Osteoblast (primary cell): ENCODE measurements at regions not wholly inside any gene's neighbourhood (a gene's known extent, or its start where the extent isn't known, plus 50 kb on each side); places are given as distances from the start of the nearest gene placed in this dataset.

Source experiments
- DNase-seq: peaks from one replicate; pipeline ENCODE4 v3.0.0; 2011; ENCODE audit warnings: low spot score, mixed read lengths; ENCODE audit not compliant: insufficient read length; ENCODE audit errors: missing footprints
- H2AFZ ChIP-seq: 2 replicates; pipeline ENCODE4 v1.6.0; 2011; ENCODE audit warnings: mild to moderate bottlenecking, low read length
- H3K27ac ChIP-seq: 2 replicates; pipeline ENCODE4 v1.5.1; 2011; ENCODE audit warnings: mild to moderate bottlenecking, low read depth, low read length, moderate library complexity
- H3K27me3 ChIP-seq: 2 replicates; pipeline ENCODE4 v1.6.0; 2012; ENCODE audit warnings: mild to moderate bottlenecking, control low read depth, inconsistent platforms, low read length, moderate library complexity; ENCODE audit not compliant: insufficient read depth
- H3K36me3 ChIP-seq: 2 replicates; pipeline ENCODE4 v1.5.1; 2011; ENCODE audit warnings: mild to moderate bottlenecking, low read length, control low read depth, moderate library complexity; ENCODE audit not compliant: insufficient read depth
- H3K4me1 ChIP-seq: 2 replicates; pipeline ENCODE4 v1.5.1; 2011; ENCODE audit warnings: mild to moderate bottlenecking, low read length, control low read depth, moderate library complexity; ENCODE audit not compliant: insufficient read depth
- H3K4me2 ChIP-seq: 2 replicates; pipeline ENCODE4 v1.6.0; 2011; ENCODE audit warnings: mild to moderate bottlenecking, low read length; ENCODE audit not compliant: insufficient read depth
- H3K4me3 ChIP-seq: fragments of 200-600 bp; sonication (generic); 3 replicates; pipeline ENCODE4 v1.5.1; 2012; ENCODE audit warnings: mild to moderate bottlenecking, low read length, inconsistent platforms; ENCODE audit not compliant: insufficient read depth
- H3K79me2 ChIP-seq: 2 replicates; pipeline ENCODE4 v1.6.0; 2012; ENCODE audit warnings: mild to moderate bottlenecking, low read length, control low read depth, inconsistent platforms; ENCODE audit not compliant: insufficient read depth
- H3K9me3 ChIP-seq: 2 replicates; pipeline ENCODE4 v1.5.1; 2011; ENCODE audit warnings: low read depth, low read length, control low read depth
- H4K20me1 ChIP-seq: 2 replicates; pipeline ENCODE4 v1.6.0; 2012; ENCODE audit warnings: mild to moderate bottlenecking, low read length, control low read depth; ENCODE audit not compliant: insufficient read depth
- CTCF ChIP-seq: IDR thresholded peaks from 2 replicates; pipeline ENCODE4 v1.5.1; 2011; ENCODE audit warnings: mild to moderate bottlenecking, low read depth, low read length, moderate library complexity; ENCODE audit errors: extremely low read depth

GRCh38 chr13:40313269-40314200, 352.9 kb downstream of the FOXO1 start:
- Histone ChIP-seq H3K36me3 (no peaks in the 10 kb centered on the region), H3K9me3 (no peaks in the 10 kb centered on the region), H3K27me3 (no peaks in the 10 kb centered on the region), H3K4me3 (no peak overlapping the region), H3K79me2 (no peaks in the 10 kb centered on the region), H3K4me1 (no peaks in the 10 kb centered on the region), H3K27ac (no peak overlapping the region), H4K20me1 (no peaks in the 10 kb centered on the region), H3K4me2 (no peak overlapping the region), H2AFZ (no peak overlapping the region)
- TF ChIP-seq CTCF: no peak
- DNase-seq: no peak

DNA sequence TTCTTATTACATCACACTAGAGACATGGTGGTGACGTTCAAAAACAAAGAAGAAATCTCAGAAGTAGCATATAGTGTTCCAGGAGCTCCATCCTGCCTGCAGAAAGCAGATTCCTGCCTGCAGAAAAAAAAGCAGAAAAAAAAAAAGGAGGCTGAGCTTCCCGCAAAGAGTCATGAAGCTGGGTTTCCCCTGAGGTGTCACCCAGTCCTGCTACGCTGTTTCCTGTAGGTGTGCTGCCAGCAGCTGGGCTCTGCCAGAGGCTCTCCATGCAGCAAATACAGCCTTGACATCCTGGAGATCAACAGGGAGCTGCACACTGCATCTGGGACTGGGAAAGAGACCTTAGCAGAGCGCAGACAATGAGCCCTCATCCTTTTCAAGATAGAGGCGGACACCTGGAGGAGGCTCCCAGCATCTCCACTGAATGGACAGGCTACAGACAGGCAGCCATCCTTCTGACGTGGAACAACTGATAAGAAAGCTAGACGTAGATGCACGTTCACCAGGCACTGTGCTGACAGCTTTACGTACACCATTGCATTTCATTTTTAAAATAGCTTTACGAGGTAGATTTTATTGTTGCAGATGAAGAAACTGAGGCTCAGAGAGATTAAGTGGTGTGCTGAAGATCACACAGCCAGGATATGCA, 350.9 kb downstream of the FOXO1 start:
- Histone ChIP-seq H2AFZ (peak overlapping the region; percentile 37), H3K4me1 (no peaks in the 10 kb centered on the region), H3K4me2 (no peak overlapping the region), H3K9me3 (no peaks in the 10 kb centered on the region), H3K27me3 (no peaks in the 10 kb centered on the region), H3K27ac (no peak overlapping the region), H3K79me2 (no peaks in the 10 kb centered on the region), H3K36me3 (no peaks in the 10 kb centered on the region), H4K20me1 (no peaks in the 10 kb centered on the region), H3K4me3 (no peak overlapping the region)
- peak; percentile 79 for DNase-seq
- no peak for TF ChIP-seq CTCF

GRCh38 chr13:40316301-40316700, 350.1 kb downstream of the FOXO1 start:
- no peaks in the 10 kb centered on the region for H3K36me3 ChIP-seq
- no peaks in the 10 kb centered on the region for H3K4me1 ChIP-seq
- no peak overlapping the region for H3K4me3 ChIP-seq
- H3K27ac ChIP-seq: no peak overlapping the region
- H3K79me2 ChIP-seq: no peaks in the 10 kb centered on the region
- H4K20me1 ChIP-seq: no peaks in the 10 kb centered on the region
- no peak for DNase-seq
- H3K27me3 ChIP-seq: no peaks in the 10 kb centered on the region
- H2AFZ ChIP-seq: peak overlapping the region; percentile 21
- H3K9me3 ChIP-seq: no peaks in the 10 kb centered on the region
- H3K4me2 ChIP-seq: no peak overlapping the region
- TF ChIP-seq CTCF: no peak

DNA sequence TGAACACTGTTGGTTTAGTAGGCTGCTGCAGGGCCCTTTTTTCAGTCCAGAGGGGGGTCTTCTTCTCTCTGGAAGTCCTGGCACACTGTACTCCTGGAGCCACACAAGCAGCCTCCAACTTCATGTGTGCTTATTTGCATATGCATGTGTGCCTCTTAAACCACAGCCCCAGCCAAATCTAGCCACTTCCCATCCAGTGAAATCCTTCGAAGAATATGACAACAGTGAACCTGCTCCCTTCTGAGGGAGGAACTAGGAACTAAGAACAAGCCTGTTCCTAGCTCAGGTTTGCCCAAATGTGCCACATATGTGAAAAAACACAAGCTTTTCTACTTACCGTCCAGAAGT, 348.5 kb downstream of the FOXO1 start:
- Histone ChIP-seq H2AFZ (no peak overlapping the region), H3K9me3 (no peaks in the 10 kb centered on the region), H3K4me1 (no peaks in the 10 kb centered on the region), H4K20me1 (no peaks in the 10 kb centered on the region), H3K4me2 (no peak overlapping the region), H3K36me3 (no peaks in the 10 kb centered on the region), H3K79me2 (no peaks in the 10 kb centered on the region), H3K27me3 (no peaks in the 10 kb centered on the region), H3K4me3 (no peak overlapping the region), H3K27ac (no peak overlapping the region)
- no peak for DNase-seq
- no peak for TF ChIP-seq CTCF
